HEK293 (cell line): ENCODE measurements at regions not wholly inside any gene's neighbourhood (a gene's known extent, or its start where the extent isn't known, plus 50 kb on each side); places are given as distances from the start of the nearest gene placed in this dataset.

Source experiments
- CTCF ChIA-PET: fragments of 350-600 bp; formaldehyde crosslinking; extraction: SDS; loops from one replicate; lab custom pipeline; 2021; ENCODE audit warnings: antibody characterized with exemption; lab: Yijun Ruan, JAX
- POLR2A ChIA-PET: fragments of 300-600 bp; formaldehyde crosslinking; extraction: SDS; loops from one replicate; lab custom pipeline; 2020; ENCODE audit warnings: antibody characterized with exemption, inconsistent platforms; lab: Yijun Ruan, JAX
- H3K27ac ChIP-seq: fragments of 200-500 bp; sonication (Bioruptor generic); 2 replicates; pipeline ENCODE4 v1.5.1; 2014; ENCODE audit warnings: low read depth, low read length, control low read depth, inconsistent platforms; ENCODE audit errors: extremely low read depth
- H3K36me3 ChIP-seq, 2 experiments: fragments of 200-500 bp in 1 of 2; sonication (Bioruptor generic) in 1 of 2; 1 replicate in 1 of 2; 2 replicates in 1 of 2; pipeline ENCODE4 v1.5.1; 2014 to 2017; ENCODE audit warnings: inconsistent platforms in 2 of 2, low read length in 2 of 2; ENCODE audit not compliant: control insufficient read depth in 2 of 2, insufficient read depth in 1 of 2
- H3K4me1 ChIP-seq: fragments of 200-500 bp; sonication (Bioruptor generic); 2 replicates; pipeline ENCODE4 v1.5.1; 2014; ENCODE audit warnings: mild to moderate bottlenecking, low read length, inconsistent platforms; ENCODE audit not compliant: control insufficient read depth, insufficient read depth
- H3K4me3 ChIP-seq: 2 replicates; pipeline ENCODE4 v1.5.1; 2011; ENCODE audit warnings: low read depth, mild to moderate bottlenecking, control low read depth, low read length, moderate library complexity
- H3K9me3 ChIP-seq: fragments of 200-500 bp; sonication (Bioruptor generic); 2 replicates; pipeline ENCODE4 v1.5.1; 2014; ENCODE audit warnings: low read depth, low read length, inconsistent platforms; ENCODE audit not compliant: control insufficient read depth, insufficient read depth
- GLIS1 ChIP-seq: fragments of 450-650 bp; formaldehyde crosslinking; IDR thresholded peaks from 2 replicates; pipeline ENCODE4 v1.5.1; 2016; ENCODE audit warnings: missing biosample characterization, missing genetic modification characterization
- GLIS2 ChIP-seq: fragments of 450-650 bp; formaldehyde crosslinking; IDR thresholded peaks from 2 replicates; pipeline ENCODE4 v1.5.1; 2016; ENCODE audit warnings: missing biosample characterization, missing genetic modification characterization
- RBAK ChIP-seq: fragments of 450-650 bp; formaldehyde crosslinking; IDR thresholded peaks from 2 replicates; pipeline ENCODE4 v1.5.1; 2016; ENCODE audit warnings: missing biosample characterization, missing genetic modification characterization
- REPIN1 ChIP-seq: fragments of 450-650 bp; formaldehyde crosslinking; IDR thresholded peaks from 2 replicates; pipeline ENCODE4 v1.5.1; 2017; ENCODE audit warnings: missing biosample characterization, missing genetic modification characterization, low read depth
- SP2 ChIP-seq: fragments of 450-650 bp; formaldehyde crosslinking; IDR thresholded peaks from 2 replicates; pipeline ENCODE4 v1.5.1; 2016; ENCODE audit warnings: missing biosample characterization, missing genetic modification characterization
- TRIM28 ChIP-seq: IDR thresholded peaks from 2 replicates; pipeline ENCODE4 v1.6.1; 2011; ENCODE audit warnings: low read length, control low read depth, borderline replicate concordance
- ZFP69B ChIP-seq: fragments of 450-650 bp; formaldehyde crosslinking; IDR thresholded peaks from 2 replicates; pipeline ENCODE4 v1.5.1; 2016; ENCODE audit warnings: missing biosample characterization, missing genetic modification characterization
- ZNF174 ChIP-seq: fragments of 450-650 bp; formaldehyde crosslinking; IDR thresholded peaks from 2 replicates; pipeline ENCODE4 v1.5.0; 2017; ENCODE audit warnings: missing biosample characterization, mild to moderate bottlenecking, missing genetic modification characterization
- ZNF221 ChIP-seq: fragments of 450-650 bp; formaldehyde crosslinking; IDR thresholded peaks from 2 replicates; pipeline ENCODE4 v1.5.1; 2017; ENCODE audit warnings: missing biosample characterization, missing genetic modification characterization, borderline replicate concordance
- ZNF23 ChIP-seq: fragments of 450-650 bp; formaldehyde crosslinking; IDR thresholded peaks from 2 replicates; pipeline ENCODE4 v1.5.1; 2016; ENCODE audit warnings: missing biosample characterization, missing genetic modification characterization, borderline replicate concordance
- ZNF24 ChIP-seq: fragments of 450-650 bp; formaldehyde crosslinking; IDR thresholded peaks from 2 replicates; pipeline ENCODE4 v1.5.1; 2016; ENCODE audit warnings: missing biosample characterization, missing genetic modification characterization
- ZNF341 ChIP-seq: fragments of 450-650 bp; formaldehyde crosslinking; IDR thresholded peaks from 2 replicates; pipeline ENCODE4; 2016; ENCODE audit warnings: low read depth, missing biosample characterization, missing genetic modification characterization
- ZNF426 ChIP-seq: fragments of 450-650 bp; formaldehyde crosslinking; IDR thresholded peaks from 2 replicates; pipeline ENCODE4 v1.5.1; 2017; ENCODE audit warnings: missing biosample characterization, missing genetic modification characterization, mild to moderate bottlenecking, inconsistent platforms, moderate library complexity
- ZNF530 ChIP-seq: fragments of 450-650 bp; formaldehyde crosslinking; IDR thresholded peaks from 2 replicates; pipeline ENCODE4 v1.5.1; 2016; ENCODE audit warnings: low read depth, missing biosample characterization, missing genetic modification characterization
- ZNF544 ChIP-seq: fragments of 450-650 bp; formaldehyde crosslinking; IDR thresholded peaks from 2 replicates; pipeline ENCODE4 v1.5.0; 2017; ENCODE audit warnings: missing biosample characterization, missing genetic modification characterization
- ZNF548 ChIP-seq: fragments of 450-650 bp; formaldehyde crosslinking; IDR thresholded peaks from 2 replicates; pipeline ENCODE4 v1.5.1; 2016; ENCODE audit warnings: missing biosample characterization, missing genetic modification characterization
- ZNF558 ChIP-seq: fragments of 450-650 bp; formaldehyde crosslinking; IDR thresholded peaks from 2 replicates; pipeline ENCODE4 v1.5.1; 2016; ENCODE audit warnings: missing biosample characterization, missing genetic modification characterization
- ZNF596 ChIP-seq: fragments of 450-650 bp; IDR thresholded peaks from 2 replicates; pipeline ENCODE4 v1.5.0; 2018; ENCODE audit warnings: missing biosample characterization, mild to moderate bottlenecking, missing genetic modification characterization, moderate library complexity
- ZNF624 ChIP-seq: fragments of 450-650 bp; formaldehyde crosslinking; IDR thresholded peaks from 2 replicates; pipeline ENCODE4 v1.5.1; 2017; ENCODE audit warnings: missing biosample characterization, missing genetic modification characterization
- ZNF658 ChIP-seq: fragments of 450-650 bp; formaldehyde crosslinking; IDR thresholded peaks from 2 replicates; pipeline ENCODE4; 2016; ENCODE audit warnings: missing biosample characterization, missing genetic modification characterization
- ZNF701 ChIP-seq: fragments of 450-650 bp; formaldehyde crosslinking; IDR thresholded peaks from 2 replicates; pipeline ENCODE4 v1.5.1; 2016; ENCODE audit warnings: missing biosample characterization, missing genetic modification characterization
- ZNF837 ChIP-seq: fragments of 450-650 bp; formaldehyde crosslinking; IDR thresholded peaks from 2 replicates; pipeline ENCODE4 v1.5.1; 2016; ENCODE audit warnings: missing biosample characterization, missing genetic modification characterization
- ZSCAN16 ChIP-seq: fragments of 450-650 bp; formaldehyde crosslinking; IDR thresholded peaks from 2 replicates; pipeline ENCODE4 v1.5.1; 2016; ENCODE audit warnings: missing biosample characterization, missing genetic modification characterization
- TF ChIP-seq, protein P1 (sequence below): fragments of 450-650 bp; formaldehyde crosslinking; IDR thresholded peaks from 2 replicates; pipeline ENCODE4 v1.5.1; 2016; ENCODE audit warnings: missing biosample characterization, missing genetic modification characterization, low read depth
- TF ChIP-seq, protein P2 (sequence below): fragments of 450-650 bp; IDR thresholded peaks from 2 replicates; pipeline ENCODE4 v1.5.1; 2018; ENCODE audit warnings: missing biosample characterization, missing genetic modification characterization
- TF ChIP-seq, protein P3 (sequence below): fragments of 450-650 bp; formaldehyde crosslinking; IDR thresholded peaks from 2 replicates; pipeline ENCODE4 v1.5.1; 2017; ENCODE audit warnings: missing biosample characterization, missing genetic modification characterization
- TF ChIP-seq, protein P4 (sequence below): fragments of 450-650 bp; formaldehyde crosslinking; IDR thresholded peaks from 2 replicates; pipeline ENCODE4 v1.5.1; 2016; ENCODE audit warnings: missing biosample characterization, missing genetic modification characterization
- TF ChIP-seq, protein P5 (sequence below): fragments of 450-650 bp; formaldehyde crosslinking; IDR thresholded peaks from 2 replicates; pipeline ENCODE4 v1.5.1; 2017; ENCODE audit warnings: missing biosample characterization, mild to moderate bottlenecking, missing genetic modification characterization, moderate library complexity

DNA sequence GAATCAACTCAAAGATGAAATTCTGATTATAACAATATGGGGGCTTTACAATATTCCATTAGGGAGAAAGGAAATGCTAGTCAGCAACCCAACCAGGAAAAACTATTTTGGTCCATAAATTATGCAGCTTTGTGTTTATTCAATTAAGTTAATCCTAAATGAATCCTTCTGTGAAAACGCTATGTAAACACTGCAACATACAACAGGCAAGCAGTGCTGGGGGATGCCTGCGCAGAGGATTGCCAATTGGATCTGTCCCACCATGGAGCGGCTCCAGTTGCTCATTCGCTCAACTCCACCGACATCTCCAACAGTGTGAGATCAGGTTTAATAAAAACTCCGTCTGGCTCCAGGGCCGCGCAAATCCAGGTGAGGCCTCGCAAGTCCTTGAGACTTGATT is 290.5 kb upstream of the VEPH1 start:
- H3K27ac ChIP-seq = no peak overlapping the region
- H3K4me3 ChIP-seq = no peak overlapping the region
- no peaks in the 10 kb centered on the region for H3K36me3 ChIP-seq
- H3K4me1 ChIP-seq = no peaks in the 10 kb centered on the region
- CTCF ChIA-PET = no interaction called here
- TF ChIP-seq, protein P1, sequence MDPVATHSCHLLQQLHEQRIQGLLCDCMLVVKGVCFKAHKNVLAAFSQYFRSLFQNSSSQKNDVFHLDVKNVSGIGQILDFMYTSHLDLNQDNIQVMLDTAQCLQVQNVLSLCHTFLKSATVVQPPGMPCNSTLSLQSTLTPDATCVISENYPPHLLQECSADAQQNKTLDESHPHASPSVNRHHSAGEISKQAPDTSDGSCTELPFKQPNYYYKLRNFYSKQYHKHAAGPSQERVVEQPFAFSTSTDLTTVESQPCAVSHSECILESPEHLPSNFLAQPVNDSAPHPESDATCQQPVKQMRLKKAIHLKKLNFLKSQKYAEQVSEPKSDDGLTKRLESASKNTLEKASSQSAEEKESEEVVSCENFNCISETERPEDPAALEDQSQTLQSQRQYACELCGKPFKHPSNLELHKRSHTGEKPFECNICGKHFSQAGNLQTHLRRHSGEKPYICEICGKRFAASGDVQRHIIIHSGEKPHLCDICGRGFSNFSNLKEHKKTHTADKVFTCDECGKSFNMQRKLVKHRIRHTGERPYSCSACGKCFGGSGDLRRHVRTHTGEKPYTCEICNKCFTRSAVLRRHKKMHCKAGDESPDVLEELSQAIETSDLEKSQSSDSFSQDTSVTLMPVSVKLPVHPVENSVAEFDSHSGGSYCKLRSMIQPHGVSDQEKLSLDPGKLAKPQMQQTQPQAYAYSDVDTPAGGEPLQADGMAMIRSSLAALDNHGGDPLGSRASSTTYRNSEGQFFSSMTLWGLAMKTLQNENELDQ = no peak
- no peak for TF ChIP-seq ZNF548 (tag by site-specific recombination)
- TF ChIP-seq ZNF341 (tag by site-specific recombination) = no peak
- TF ChIP-seq ZNF174 (tag by site-specific recombination) = no peak
- TF ChIP-seq RBAK = no peak
- TF ChIP-seq TRIM28 = no peak
- no peak for TF ChIP-seq ZNF701 (tag by site-specific recombination)
- no peak for TF ChIP-seq ZNF837 (tag by site-specific recombination)
- no peak for TF ChIP-seq ZNF23 (tag by site-specific recombination)
- TF ChIP-seq ZNF24 (tag by site-specific recombination) = no peak
- TF ChIP-seq, protein P2, sequence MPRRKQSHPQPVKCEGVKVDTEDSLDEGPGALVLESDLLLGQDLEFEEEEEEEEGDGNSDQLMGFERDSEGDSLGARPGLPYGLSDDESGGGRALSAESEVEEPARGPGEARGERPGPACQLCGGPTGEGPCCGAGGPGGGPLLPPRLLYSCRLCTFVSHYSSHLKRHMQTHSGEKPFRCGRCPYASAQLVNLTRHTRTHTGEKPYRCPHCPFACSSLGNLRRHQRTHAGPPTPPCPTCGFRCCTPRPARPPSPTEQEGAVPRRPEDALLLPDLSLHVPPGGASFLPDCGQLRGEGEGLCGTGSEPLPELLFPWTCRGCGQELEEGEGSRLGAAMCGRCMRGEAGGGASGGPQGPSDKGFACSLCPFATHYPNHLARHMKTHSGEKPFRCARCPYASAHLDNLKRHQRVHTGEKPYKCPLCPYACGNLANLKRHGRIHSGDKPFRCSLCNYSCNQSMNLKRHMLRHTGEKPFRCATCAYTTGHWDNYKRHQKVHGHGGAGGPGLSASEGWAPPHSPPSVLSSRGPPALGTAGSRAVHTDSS (tag by site-specific recombination) = no peak
- no peak for TF ChIP-seq GLIS1
- no peak for TF ChIP-seq ZNF558 (tag by site-specific recombination)
- TF ChIP-seq REPIN1 (tag by site-specific recombination) = no peak
- TF ChIP-seq ZNF221 = no peak
- TF ChIP-seq ZSCAN16 (tag by site-specific recombination) = no peak
- no peak for TF ChIP-seq GLIS2
- TF ChIP-seq, protein P3, sequence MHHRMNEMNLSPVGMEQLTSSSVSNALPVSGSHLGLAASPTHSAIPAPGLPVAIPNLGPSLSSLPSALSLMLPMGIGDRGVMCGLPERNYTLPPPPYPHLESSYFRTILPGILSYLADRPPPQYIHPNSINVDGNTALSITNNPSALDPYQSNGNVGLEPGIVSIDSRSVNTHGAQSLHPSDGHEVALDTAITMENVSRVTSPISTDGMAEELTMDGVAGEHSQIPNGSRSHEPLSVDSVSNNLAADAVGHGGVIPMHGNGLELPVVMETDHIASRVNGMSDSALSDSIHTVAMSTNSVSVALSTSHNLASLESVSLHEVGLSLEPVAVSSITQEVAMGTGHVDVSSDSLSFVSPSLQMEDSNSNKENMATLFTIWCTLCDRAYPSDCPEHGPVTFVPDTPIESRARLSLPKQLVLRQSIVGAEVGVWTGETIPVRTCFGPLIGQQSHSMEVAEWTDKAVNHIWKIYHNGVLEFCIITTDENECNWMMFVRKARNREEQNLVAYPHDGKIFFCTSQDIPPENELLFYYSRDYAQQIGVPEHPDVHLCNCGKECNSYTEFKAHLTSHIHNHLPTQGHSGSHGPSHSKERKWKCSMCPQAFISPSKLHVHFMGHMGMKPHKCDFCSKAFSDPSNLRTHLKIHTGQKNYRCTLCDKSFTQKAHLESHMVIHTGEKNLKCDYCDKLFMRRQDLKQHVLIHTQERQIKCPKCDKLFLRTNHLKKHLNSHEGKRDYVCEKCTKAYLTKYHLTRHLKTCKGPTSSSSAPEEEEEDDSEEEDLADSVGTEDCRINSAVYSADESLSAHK (tag by site-specific recombination) = no peak
- no peak for TF ChIP-seq ZNF658 (tag by site-specific recombination)
- TF ChIP-seq, all 188 proteins: peak for 0
- H3K9me3 ChIP-seq = no peaks in the 10 kb centered on the region
- POLR2A ChIA-PET = no interaction called here

DNA sequence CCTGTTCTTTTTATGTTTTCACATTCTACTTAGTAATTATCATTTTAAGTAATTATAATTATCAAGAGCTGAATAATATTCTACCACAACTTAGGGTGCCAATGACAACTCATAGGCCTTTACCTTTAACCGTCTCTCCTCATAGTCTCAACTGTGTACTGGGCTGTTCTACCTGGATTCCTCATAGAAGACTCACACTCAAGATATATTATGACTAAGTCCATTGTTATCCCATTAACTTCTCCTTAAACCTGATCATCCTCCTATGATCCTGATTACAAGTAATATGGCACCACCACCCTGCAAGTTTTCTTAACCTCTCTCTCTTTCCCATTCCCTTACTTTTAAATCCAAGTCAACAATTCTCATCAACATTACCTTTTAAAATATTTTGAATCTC is 285.9 kb upstream of the VEPH1 start:
- no peaks in the 10 kb centered on the region for H3K36me3 ChIP-seq
- H3K4me3 ChIP-seq = no peak overlapping the region
- no peaks in the 10 kb centered on the region for H3K9me3 ChIP-seq
- CTCF ChIA-PET = interaction anchor here (0.5 kb wide), 1 partner anchor 1340 kb away, joined by 5 read pairs; no protein-coding TSS in a partner anchor
- POLR2A ChIA-PET = no interaction called here
- H3K4me1 ChIP-seq = no peaks in the 10 kb centered on the region
- H3K27ac ChIP-seq = no peak overlapping the region
- TF ChIP-seq, protein P4, sequence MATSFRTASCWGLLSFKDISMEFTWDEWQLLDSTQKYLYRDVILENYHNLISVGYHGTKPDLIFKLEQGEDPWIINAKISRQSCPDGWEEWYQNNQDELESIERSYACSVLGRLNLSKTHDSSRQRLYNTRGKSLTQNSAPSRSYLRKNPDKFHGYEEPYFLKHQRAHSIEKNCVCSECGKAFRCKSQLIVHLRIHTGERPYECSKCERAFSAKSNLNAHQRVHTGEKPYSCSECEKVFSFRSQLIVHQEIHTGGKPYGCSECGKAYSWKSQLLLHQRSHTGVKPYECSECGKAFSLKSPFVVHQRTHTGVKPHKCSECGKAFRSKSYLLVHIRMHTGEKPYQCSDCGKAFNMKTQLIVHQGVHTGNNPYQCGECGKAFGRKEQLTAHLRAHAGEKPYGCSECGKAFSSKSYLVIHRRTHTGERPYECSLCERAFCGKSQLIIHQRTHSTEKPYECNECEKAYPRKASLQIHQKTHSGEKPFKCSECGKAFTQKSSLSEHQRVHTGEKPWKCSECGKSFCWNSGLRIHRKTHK (tag by site-specific recombination) = no peak
- no peak for TF ChIP-seq ZNF544 (tag by site-specific recombination)
- TF ChIP-seq SP2 (tag by site-specific recombination) = no peak
- TF ChIP-seq ZFP69B (tag by site-specific recombination) = no peak
- TF ChIP-seq ZNF624 (tag by site-specific recombination) = no peak
- TF ChIP-seq ZNF596 (tag by site-specific recombination) = no peak
- TF ChIP-seq, protein P5, sequence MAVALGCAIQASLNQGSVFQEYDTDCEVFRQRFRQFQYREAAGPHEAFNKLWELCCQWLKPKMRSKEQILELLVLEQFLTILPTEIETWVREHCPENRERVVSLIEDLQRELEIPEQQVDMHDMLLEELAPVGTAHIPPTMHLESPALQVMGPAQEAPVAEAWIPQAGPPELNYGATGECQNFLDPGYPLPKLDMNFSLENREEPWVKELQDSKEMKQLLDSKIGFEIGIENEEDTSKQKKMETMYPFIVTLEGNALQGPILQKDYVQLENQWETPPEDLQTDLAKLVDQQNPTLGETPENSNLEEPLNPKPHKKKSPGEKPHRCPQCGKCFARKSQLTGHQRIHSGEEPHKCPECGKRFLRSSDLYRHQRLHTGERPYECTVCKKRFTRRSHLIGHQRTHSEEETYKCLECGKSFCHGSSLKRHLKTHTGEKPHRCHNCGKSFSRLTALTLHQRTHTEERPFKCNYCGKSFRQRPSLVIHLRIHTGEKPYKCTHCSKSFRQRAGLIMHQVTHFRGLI (tag by site-specific recombination) = no peak
- TF ChIP-seq ZNF426 (tag by site-specific recombination) = no peak
- TF ChIP-seq ZNF530 (tag by site-specific recombination) = no peak
